ENCODE measurements at regions not wholly inside any gene's neighbourhood (a gene's known extent, or its start where the extent isn't known, plus 50 kb on each side); places are given as distances from the start of the nearest gene placed in this dataset.

- intact Hi-C loops (cut with DNase I) = no loop called here
- no peaks in the 10 kb centered on the region for H3K9me3 ChIP-seq
- no peaks in the 10 kb centered on the region for H3K36me3 ChIP-seq
- no peak overlapping the region for H3K27ac ChIP-seq
- no peak for TF ChIP-seq POLR2A (IDR thresholded peaks at IDR 0.05)
- TF ChIP-seq CTCF (IDR thresholded peaks at IDR 0.05) = no peak
- no peaks in the 10 kb centered on the region for H3K4me1 ChIP-seq
- WGBS, 2 donors = 92 to 95% methylated on average over 2 of the region's 2 CpGs
- no peaks in the 10 kb centered on the region for H3K27me3 ChIP-seq
- H3K4me3 ChIP-seq (replicated peaks in 1 of 3) = no peak overlapping the region
- DNase-seq = no peak
Measured at GRCh38 chr14:40252817-40253447, 820.7 kb upstream of the FBXO33 start.

- no peaks in the 10 kb centered on the region for H3K36me3 ChIP-seq
- no peak for DNase-seq
- H3K4me1 ChIP-seq = no peaks in the 10 kb centered on the region
- WGBS, 2 donors = 60 to 71% methylated on average over 1 of the region's 1 CpG
- H3K27ac ChIP-seq = no peak overlapping the region
- no peaks in the 10 kb centered on the region for H3K27me3 ChIP-seq
- H3K4me3 ChIP-seq (replicated peaks in 1 of 3) = no peak overlapping the region
- intact Hi-C loops (cut with DNase I) = no loop called here
- TF ChIP-seq POLR2A (IDR thresholded peaks at IDR 0.05) = no peak
- H3K9me3 ChIP-seq = no peaks in the 10 kb centered on the region
Measured at GRCh38 chr14:40248671-40249070, 816.4 kb upstream of the FBXO33 start.

- Histone ChIP-seq H3K27ac (no peak overlapping the region), H3K9me3 (no peaks in the 10 kb centered on the region), H3K27me3 (no peaks in the 10 kb centered on the region), H3K36me3 (no peaks in the 10 kb centered on the region), H3K4me1 (no peaks in the 10 kb centered on the region), H3K4me3 (replicated peaks in 1 of 3) (no peak overlapping the region)
- 88 to 91% methylated on average over 3 of the region's 3 CpGs for WGBS, 2 donors
- intact Hi-C loops (cut with DNase I) = no loop called here
- no peak for TF ChIP-seq CTCF (IDR thresholded peaks at IDR 0.05)
- DNase-seq = no peak
Measured at GRCh38 chr14:40240245-40240859, 808.1 kb upstream of the FBXO33 start.

- 85 to 86% methylated on average over 2 of the region's 2 CpGs for WGBS, 2 donors
- Histone ChIP-seq H3K27me3 (no peaks in the 10 kb centered on the region), H3K4me1 (no peaks in the 10 kb centered on the region), H3K9me3 (no peaks in the 10 kb centered on the region), H3K36me3 (no peaks in the 10 kb centered on the region), H3K27ac (no peak overlapping the region), H3K4me3 (replicated peaks in 1 of 3) (no peak overlapping the region)
- intact Hi-C loops (cut with DNase I) = no loop called here
- no peak for DNase-seq
- TF ChIP-seq CTCF (IDR thresholded peaks at IDR 0.05) = no peak
- TF ChIP-seq POLR2A (IDR thresholded peaks at IDR 0.05) = no peak
Measured at GRCh38 chr14:40232302-40232701, 800.1 kb upstream of the FBXO33 start.

- Histone ChIP-seq H3K27ac (no peak overlapping the region), H3K27me3 (no peaks in the 10 kb centered on the region), H3K4me3 (replicated peaks in 1 of 3) (no peak overlapping the region), H3K36me3 (no peaks in the 10 kb centered on the region), H3K9me3 (no peaks in the 10 kb centered on the region), H3K4me1 (no peaks in the 10 kb centered on the region)
- intact Hi-C loops (cut with DNase I) = no loop called here
- 31 to 39% methylated on average over 1 of the region's 1 CpG for WGBS, 2 donors
- DNase-seq = no peak
- TF ChIP-seq CTCF (IDR thresholded peaks at IDR 0.05) (no peak), POLR2A (IDR thresholded peaks at IDR 0.05) (no peak)
Measured at GRCh38 chr14:40229676-40230075, 797.4 kb upstream of the FBXO33 start.
